IMR-90 (cell line): ENCODE measurements at regions not wholly inside any gene's neighbourhood (a gene's known extent, or its start where the extent isn't known, plus 50 kb on each side); places are given as distances from the start of the nearest gene placed in this dataset.

Experiments used
- BHLHE40 ChIP-seq: fragments of 150-350 bp; IDR thresholded peaks from 2 replicates; pipeline ENCODE4 v1.6.1; 2016; ENCODE audit warnings: mild to moderate bottlenecking, low read depth, low read length
- CHD1 ChIP-seq: IDR thresholded peaks from 2 replicates; pipeline ENCODE4 v1.6.1; 2012; ENCODE audit warnings: low read depth, low read length, improper control_type of control experiment
- MAFK ChIP-seq: IDR thresholded peaks from 2 replicates; pipeline ENCODE4 v1.6.1; 2012; ENCODE audit warnings: low read depth, low read length, improper control_type of control experiment
- MAZ ChIP-seq: IDR thresholded peaks from 2 replicates; pipeline ENCODE4 v1.6.1; 2012; ENCODE audit warnings: low read depth, mild to moderate bottlenecking, low read length, improper control_type of control experiment, moderate library complexity, borderline replicate concordance
- MXI1 ChIP-seq: IDR thresholded peaks from 2 replicates; pipeline ENCODE4 v1.6.1; 2012; ENCODE audit warnings: low read depth, mild to moderate bottlenecking, low read length, moderate library complexity, borderline replicate concordance
- POLR2A ChIP-seq: IDR thresholded peaks from 2 replicates; pipeline ENCODE4 v1.6.1; 2012; ENCODE audit warnings: mild to moderate bottlenecking, low read depth, low read length
- RAD21 ChIP-seq: IDR thresholded peaks from 2 replicates; pipeline ENCODE4 v1.6.1; 2012; ENCODE audit warnings: low read length, improper control_type of control experiment
- RCOR1 ChIP-seq: IDR thresholded peaks from 2 replicates; pipeline ENCODE4 v1.6.1; 2012; ENCODE audit warnings: mild to moderate bottlenecking, low read length, improper control_type of control experiment; ENCODE audit not compliant: insufficient replicate concordance
- SMC3 ChIP-seq: fragments of 150-350 bp; IDR thresholded peaks from 2 replicates; pipeline ENCODE4 v1.6.1; 2016; ENCODE audit warnings: low read depth, mild to moderate bottlenecking, antibody characterized with exemption, low read length, moderate library complexity
- TF ChIP-seq, protein P1 (sequence below): conservative IDR thresholded peaks from 2 replicates; pipeline ENCODE4 v1.5.1; 2012; ENCODE audit warnings: mild to moderate bottlenecking, low read depth, low read length, improper control_type of control experiment
- TF ChIP-seq, protein P2 (sequence below): fragments of 150-350 bp; IDR thresholded peaks from 2 replicates; pipeline ENCODE4 v1.6.1; 2017; ENCODE audit warnings: mild to moderate bottlenecking, antibody characterized with exemption, low read length, low read depth

DNA sequence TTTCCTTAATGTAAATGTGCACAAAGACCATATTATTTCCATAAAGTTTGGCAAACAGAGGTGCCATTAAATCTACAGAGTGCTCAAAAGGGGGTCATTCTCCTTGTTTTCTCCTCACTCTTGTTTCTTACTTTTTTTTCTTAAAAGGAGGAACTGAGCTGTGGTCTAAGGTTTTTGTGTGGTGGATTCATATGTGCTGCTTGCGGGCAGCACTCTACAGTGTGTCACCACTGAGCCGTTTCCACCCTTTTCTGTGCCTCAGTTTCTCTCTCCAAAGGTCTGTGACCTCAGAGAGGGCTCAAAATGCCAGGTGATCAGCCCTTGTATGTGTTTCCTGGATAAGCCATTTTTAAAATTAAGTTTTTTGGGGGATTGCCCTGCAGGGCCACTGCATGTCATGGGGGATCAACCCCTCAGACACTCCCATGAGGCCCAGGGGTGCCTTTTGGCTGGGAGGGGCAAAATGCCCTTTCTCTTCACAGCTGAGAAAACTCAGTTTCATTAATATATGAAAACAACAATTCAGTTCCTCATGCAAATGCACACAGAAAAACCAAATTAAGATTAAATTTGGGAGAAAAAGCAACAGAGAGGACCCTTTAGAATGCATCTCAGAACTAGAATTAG is 56.9 kb upstream of the VOPP1 start:
- no peak for TF ChIP-seq POLR2A
- TF ChIP-seq, protein P1, sequence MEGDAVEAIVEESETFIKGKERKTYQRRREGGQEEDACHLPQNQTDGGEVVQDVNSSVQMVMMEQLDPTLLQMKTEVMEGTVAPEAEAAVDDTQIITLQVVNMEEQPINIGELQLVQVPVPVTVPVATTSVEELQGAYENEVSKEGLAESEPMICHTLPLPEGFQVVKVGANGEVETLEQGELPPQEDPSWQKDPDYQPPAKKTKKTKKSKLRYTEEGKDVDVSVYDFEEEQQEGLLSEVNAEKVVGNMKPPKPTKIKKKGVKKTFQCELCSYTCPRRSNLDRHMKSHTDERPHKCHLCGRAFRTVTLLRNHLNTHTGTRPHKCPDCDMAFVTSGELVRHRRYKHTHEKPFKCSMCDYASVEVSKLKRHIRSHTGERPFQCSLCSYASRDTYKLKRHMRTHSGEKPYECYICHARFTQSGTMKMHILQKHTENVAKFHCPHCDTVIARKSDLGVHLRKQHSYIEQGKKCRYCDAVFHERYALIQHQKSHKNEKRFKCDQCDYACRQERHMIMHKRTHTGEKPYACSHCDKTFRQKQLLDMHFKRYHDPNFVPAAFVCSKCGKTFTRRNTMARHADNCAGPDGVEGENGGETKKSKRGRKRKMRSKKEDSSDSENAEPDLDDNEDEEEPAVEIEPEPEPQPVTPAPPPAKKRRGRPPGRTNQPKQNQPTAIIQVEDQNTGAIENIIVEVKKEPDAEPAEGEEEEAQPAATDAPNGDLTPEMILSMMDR = no peak
- TF ChIP-seq, protein P2, sequence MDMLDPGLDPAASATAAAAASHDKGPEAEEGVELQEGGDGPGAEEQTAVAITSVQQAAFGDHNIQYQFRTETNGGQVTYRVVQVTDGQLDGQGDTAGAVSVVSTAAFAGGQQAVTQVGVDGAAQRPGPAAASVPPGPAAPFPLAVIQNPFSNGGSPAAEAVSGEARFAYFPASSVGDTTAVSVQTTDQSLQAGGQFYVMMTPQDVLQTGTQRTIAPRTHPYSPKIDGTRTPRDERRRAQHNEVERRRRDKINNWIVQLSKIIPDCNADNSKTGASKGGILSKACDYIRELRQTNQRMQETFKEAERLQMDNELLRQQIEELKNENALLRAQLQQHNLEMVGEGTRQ = no peak
- no peak for TF ChIP-seq MXI1
- no peak for TF ChIP-seq RCOR1
- TF ChIP-seq RAD21 = no peak
- no peak for TF ChIP-seq MAZ
- TF ChIP-seq BHLHE40 = no peak
- no peak for TF ChIP-seq SMC3
- no peak for TF ChIP-seq MAFK
- no peak for TF ChIP-seq CHD1
